Esophagus squamous epithelium (tissue), 4 donors: ENCODE measurements at regions not wholly inside any gene's neighbourhood (a gene's known extent, or its start where the extent isn't known, plus 50 kb on each side); places are given as distances from the start of the nearest gene placed in this dataset.

Source experiments
- CTCF ChIP-seq, 6 experiments: fragments of 450-650 bp in 4 of 6; fragments of 200-600 bp in 2 of 6; sonication (generic) in 2 of 6; IDR thresholded peaks; one replicate each; pipeline ENCODE4 v1.5.1; 2016 to 2019; ENCODE audit warnings: antibody characterized with exemption in 6 of 6, mild to moderate bottlenecking in 4 of 6, moderate library complexity in 4 of 6
- POLR2A ChIP-seq, 4 donors: fragments of 450-650 bp; IDR thresholded peaks; one replicate each; pipeline ENCODE4 v1.6.1; 2017; ENCODE audit warnings: antibody characterized with exemption in 4 of 4, mild to moderate bottlenecking in 4 of 4, moderate library complexity in 3 of 4

GRCh38 chr11:21948876-21949275, 244.0 kb upstream of the ANO5 start:
- no peak for TF ChIP-seq CTCF (IDR thresholded peaks at IDR 0.05)
- TF ChIP-seq POLR2A (IDR thresholded peaks at IDR 0.05): no peak
